Fibroblast of skin of left biceps (primary cell): ENCODE measurements at regions not wholly inside any gene's neighbourhood (a gene's known extent, or its start where the extent isn't known, plus 50 kb on each side); places are given as distances from the start of the nearest gene placed in this dataset.
A peak's percentile ranks its signal among the peaks of the same experiment; 100 is the strongest.
"Not testable (repeated sequence)": the region's sequence is repeated elsewhere in the genome, so short reads cannot be mapped to it uniquely, and the experiment has no call there.

Experiments used
- DNase-seq, 2 experiments: peaks; one replicate each; pipeline ENCODE4 v3.0.0-alpha.2; 2013; ENCODE audit warnings: low read depth in 2 of 2

DNA sequence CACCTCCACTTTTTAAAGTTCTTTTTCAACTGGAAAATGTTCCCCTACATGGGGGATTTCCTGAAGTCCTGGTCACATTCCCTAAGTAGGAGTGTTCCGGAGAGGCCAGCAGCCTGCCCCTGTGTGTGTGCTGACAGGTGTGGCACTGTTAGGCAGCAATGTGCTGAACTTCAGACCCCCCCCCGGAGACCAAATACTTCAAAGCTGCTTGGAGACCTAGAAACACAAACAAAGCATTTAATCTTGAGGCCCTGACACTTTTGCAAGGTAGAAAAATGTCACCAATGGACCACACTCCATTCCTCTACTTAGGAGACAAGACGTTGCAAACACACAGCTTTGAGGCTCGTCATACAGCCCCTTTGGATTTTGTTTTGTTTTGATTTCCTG, 259.6 kb upstream of the CTNNB1 start:
- DNase-seq, result no peak

DNA sequence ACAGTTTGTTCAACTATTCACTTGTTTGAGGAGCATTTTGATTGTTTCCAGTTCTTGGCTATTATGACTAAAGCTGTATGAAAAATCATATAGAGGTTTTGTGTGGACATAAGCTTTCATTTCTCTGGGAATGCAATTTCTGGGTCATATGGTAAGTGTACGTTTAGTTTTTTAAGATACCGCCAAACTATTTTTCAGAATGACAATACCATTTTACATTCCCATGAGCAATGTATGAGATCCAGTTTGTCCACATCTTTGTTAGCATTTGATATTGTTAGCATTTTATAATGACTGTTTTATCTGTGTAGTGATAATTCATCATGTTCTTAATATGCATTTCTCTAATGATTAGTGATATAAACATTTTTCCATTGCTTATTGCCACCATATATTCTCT, 258.7 kb upstream of the CTNNB1 start:
- no peak for DNase-seq

DNA sequence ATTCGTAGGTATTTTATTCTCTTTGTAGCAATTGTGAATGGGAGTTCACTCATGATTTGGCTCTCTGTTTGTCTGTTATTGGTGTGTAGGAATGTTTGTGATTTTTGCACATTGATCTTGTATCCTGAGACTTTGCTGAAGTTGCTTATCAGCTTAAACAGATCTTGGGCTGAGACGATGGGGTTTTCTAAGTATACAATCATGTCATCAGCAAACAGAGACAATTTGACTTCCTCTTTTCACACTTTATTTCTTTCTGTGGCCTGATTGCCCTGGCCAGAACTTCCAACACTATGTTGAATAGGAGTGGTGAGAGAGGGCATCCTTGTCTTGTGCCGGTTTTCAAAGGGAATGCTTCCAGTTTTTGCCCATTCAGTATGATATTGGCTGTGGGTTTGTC, 252.3 kb upstream of the CTNNB1 start:
- DNase-seq, result not testable (repeated sequence)

DNA sequence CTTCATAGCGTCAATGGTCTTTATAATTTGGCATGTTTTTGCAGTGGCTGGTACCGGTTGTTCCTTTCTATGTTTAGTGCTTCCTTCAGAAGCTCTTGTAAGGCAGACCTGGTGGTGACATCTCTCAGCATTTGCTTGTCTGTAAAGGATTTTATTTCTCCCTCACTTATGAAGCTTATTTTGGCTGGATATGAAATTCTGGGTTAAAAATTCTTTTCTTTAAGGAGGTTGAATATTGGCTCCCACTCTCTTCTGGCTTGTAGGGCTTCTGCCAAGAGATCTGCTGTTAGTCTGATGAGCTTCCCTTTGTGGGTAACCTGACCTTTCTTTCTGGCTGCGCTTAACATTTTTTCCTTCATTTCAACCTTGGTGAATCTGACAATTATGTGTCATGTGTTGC, 250.0 kb upstream of the CTNNB1 start:
- not testable (repeated sequence) for DNase-seq

GRCh38 chr3:40951636-40952035, 247.7 kb upstream of the CTNNB1 start:
- DNase-seq, result peak; percentile 12 to 28

GRCh38 chr3:40961104-40961857, 238.0 kb upstream of the CTNNB1 start:
- DNase-seq, result no peak

DNA sequence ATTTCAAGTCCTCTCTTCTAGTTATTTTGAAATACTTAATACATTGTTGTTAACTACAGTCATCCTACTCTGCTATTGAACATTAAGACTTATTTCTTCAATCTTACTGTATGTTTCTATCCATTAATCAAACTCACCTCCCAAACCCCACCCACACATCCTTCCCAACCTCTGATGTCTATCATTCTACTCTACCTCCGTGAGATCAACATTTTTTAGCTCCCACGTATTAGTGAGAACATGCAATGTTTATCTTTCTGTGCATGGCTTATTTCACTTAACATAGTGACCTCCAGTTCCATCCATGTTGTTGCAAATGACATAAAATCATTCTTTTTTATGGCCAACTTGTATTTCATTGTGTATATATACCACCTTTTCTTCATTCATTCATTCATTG, 236.6 kb upstream of the CTNNB1 start:
- DNase-seq, result no peak

DNA sequence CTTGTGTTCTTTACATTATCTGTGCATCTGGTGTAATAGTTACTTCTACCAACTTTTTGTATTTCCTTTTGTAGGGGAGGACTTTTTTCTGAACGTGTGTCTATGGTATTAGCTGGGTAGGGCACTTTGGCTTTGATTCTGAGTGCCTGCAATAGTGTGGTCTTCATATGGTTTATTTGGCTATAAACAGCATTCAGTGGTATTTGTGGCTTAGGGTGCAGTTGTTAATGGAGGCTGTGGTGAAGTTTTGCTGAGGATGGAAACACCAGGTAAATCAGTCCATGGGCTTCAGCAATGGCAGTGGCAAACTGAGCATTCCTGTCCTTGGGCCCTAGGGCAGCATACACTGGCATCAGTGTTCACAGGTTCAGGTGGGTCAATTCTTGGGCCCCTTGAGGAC, 230.6 kb upstream of the CTNNB1 start:
- no peak for DNase-seq

- no peak for DNase-seq
These were observed 230.0 kb upstream of the CTNNB1 start for GRCh38 chr3:40969341-40969740.

DNA sequence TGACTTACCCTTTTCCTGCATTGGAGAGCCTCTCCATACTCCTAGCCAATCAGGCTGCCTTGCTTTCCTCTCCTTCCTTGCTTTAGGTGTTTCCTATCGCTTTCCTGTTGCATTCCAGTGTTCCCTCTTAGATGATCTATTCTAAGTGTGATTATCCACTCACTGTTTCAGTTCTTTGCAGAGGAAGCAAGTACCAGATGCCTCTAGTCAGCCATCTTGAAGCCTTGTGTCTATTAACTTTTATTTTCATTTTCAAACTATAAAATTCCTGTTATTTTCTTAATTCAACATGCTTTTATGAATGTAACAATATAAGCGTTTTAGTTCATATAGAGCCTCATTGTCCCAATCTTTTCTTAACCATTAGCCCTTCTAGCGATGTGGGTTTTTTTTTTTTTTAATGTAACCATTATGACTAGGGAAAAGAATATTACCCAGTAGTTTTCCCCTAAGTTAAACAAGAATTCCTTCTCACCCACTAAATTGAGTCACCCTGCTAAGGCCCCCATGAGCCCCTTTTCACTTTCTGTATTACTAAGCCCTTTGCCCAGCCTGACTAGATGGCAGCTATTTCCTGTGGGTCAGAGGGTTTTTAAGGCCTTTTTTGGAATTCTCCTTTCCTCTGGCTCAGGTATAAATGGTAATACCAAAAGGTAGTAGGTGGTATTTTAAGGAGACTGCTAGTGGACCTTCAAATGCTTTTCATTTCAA, 229.4 kb upstream of the CTNNB1 start:
- DNase-seq, result no peak

DNA sequence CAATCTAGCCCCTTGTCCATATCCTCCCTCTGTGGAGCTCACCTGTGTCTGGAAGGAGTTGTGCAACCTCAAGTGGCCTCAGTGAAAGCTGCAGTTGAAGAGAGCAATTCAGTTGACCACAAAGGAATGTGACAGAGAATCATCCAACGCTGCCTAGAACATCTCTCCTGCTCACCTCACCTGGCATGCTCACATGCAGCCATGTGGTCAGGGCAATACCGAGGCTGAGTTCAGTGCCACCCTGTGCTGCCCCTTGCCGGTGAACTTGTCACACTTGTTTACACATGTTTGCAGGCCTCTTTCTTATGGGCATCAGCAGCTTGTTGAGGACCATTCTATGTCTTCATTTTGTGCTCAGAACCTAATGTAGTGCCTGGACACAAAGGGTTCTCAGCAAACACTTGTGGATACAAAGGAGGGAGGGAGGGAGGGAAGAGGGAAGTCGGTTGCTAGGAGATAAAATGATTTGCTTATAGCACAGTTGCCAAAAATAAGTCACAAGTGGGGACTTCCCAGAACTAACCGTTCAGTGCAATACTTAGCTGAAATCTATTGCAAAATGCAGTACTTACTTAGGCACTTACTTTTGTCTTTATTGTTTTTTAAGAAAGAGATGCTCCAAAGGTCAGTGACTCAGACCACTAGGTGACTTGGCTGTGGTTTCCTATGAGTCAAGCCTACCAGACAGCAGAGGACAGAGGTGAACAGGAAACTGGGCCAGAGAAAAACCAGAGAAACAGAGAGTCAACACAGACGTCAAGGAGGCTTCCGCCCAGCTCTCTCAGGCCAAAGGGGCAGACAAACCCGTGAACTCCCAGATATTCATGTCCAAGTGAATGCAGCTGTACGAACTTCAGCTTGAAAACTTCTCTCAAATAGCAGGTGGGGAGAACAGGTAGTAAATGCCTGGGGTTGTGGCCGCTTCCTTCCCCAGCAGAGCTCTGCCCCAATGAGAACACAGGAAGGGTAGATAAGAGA, 227.8 kb upstream of the CTNNB1 start:
- DNase-seq, result peak; percentile 17 to 31

DNA sequence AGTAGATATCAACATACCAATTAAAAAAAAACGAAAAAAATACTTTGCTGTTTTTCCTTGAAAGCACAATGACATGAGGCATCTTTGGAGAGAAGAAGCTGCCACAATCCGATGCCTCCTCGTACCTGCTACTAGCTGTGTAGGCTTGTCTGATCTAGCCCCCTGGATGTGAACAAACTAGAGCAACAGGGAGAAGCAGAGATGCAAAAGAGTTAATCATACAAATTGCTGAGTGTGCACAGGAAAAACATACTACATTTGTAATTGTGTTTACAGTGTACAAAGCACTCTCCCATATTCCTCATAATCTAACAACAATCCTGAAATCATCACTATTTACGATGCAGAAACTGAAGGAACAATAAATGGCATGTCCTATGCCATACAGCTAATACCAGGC, 227.0 kb upstream of the CTNNB1 start:
- no peak for DNase-seq

DNA sequence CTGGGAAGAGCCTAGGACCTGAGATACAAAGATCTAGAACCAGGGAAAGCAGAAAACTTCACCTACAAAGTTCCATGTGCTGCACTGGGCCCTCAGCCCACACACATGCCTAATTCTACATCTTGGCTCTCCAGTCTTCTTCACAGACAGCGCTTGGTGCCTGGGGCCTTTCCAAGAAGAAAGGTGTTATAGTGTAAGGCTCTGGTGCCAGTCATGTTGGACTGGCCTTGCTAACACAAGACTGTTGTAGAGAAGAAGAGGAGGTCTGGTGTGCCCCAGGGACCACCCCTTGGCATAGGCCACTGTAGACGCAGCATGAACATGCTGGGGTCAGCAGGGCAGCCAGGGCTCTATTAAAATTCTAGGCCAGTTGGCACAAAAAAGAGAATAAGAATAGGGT, 226.2 kb upstream of the CTNNB1 start:
- no peak for DNase-seq

DNA sequence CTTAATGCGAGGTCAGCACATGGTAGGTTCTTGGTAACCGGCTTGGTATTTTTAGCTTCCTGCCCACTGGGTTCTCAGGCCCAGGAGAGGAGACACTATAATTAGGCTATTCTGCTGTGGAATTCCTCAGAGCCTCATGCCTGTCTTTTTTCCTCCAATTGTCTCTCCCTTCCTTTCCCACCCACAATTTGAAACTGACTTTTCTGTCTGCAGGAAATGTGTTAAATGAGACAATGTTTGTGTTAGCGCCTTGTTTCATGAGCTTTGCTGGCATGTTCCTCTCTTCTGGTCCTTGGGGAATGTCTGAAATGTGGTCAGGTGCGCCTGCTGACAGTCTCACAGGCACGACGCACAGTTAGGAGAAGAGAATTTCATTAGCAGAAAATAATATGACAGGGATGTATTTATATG, 223.6 kb upstream of the CTNNB1 start:
- DNase-seq, result no peak

DNA sequence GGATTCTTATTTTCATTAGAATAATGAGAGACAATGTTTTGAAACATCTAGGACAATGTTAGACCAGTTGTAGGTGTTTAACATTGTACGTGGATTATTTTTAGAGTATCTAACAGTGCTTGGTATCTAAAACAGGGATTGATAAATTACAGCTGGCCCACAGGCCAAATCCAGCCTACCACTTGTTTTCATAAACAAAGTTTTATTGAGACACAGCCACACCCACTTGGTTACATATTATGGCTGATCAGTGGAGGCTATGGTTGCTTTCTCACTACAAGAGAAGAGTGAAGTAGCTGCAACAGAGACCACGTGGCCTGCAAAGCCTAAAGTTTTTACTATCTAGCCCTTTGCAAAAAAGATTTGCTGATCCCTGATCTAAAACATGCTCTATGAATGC, 223.1 kb upstream of the CTNNB1 start:
- DNase-seq, result no peak

DNA sequence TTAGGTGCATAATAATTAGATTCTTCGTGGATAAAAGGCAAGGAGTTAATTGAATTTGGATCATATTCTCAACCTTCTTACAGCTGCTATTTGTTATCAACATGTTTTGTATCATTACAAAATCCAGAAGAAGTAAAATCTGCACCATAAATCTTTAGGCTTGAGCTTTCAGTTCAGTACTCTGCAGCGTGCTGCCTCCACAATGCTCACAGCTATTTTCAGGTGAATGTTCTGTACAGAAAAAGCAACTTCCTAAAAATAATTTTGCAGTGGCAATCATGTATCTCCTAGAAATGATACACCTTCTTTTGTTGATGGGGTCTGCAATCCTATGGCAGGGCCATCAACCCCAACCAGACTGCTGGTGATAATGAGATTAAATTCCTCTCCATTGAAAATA, 220.9 kb upstream of the CTNNB1 start:
- DNase-seq, result no peak

DNA sequence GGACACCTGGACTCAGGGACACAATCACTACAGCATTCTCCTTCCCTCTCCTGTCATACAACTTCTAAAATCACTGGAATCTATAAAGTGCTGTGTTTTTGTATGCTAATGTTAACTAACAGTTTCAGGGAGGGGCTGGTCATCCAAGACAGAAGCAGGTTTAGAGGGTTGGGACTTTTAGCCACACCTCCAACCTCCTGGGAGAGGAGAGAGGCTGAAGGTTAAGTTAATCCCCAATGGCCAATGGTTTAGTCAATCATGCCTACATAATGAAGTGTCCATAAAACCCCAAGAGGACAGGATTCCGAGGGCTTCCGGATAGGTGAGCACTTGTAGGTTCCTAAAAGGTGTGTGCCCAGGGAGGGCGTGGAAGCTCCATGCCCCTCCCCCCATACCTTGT, 219.3 kb upstream of the CTNNB1 start:
- no peak for DNase-seq

- no peak for DNase-seq
These were observed 218.8 kb upstream of the CTNNB1 start for GRCh38 chr3:40980467-40980866.

GRCh38 chr3:40985195-40985594, 214.1 kb upstream of the CTNNB1 start:
- no peak for DNase-seq

DNA sequence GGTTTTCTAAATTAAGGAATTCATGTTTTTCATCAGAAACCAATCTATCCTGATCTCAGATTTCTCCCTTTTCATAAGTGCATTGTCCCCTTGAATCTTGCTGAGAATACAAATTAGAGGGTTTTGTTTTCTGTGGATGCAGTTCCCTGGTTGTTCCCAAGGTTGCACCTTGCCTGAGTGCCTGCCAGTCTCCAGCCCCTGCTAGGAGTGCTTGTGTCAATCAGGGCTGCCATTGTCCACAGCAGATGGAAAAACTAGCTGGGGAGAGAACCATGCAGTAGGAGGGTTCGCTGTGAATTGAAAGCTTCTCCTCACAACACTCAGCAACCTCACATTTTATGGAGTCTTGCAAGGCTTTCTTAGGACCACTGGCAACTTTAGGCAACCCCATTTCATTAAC, 210.8 kb upstream of the CTNNB1 start:
- no peak for DNase-seq

DNA sequence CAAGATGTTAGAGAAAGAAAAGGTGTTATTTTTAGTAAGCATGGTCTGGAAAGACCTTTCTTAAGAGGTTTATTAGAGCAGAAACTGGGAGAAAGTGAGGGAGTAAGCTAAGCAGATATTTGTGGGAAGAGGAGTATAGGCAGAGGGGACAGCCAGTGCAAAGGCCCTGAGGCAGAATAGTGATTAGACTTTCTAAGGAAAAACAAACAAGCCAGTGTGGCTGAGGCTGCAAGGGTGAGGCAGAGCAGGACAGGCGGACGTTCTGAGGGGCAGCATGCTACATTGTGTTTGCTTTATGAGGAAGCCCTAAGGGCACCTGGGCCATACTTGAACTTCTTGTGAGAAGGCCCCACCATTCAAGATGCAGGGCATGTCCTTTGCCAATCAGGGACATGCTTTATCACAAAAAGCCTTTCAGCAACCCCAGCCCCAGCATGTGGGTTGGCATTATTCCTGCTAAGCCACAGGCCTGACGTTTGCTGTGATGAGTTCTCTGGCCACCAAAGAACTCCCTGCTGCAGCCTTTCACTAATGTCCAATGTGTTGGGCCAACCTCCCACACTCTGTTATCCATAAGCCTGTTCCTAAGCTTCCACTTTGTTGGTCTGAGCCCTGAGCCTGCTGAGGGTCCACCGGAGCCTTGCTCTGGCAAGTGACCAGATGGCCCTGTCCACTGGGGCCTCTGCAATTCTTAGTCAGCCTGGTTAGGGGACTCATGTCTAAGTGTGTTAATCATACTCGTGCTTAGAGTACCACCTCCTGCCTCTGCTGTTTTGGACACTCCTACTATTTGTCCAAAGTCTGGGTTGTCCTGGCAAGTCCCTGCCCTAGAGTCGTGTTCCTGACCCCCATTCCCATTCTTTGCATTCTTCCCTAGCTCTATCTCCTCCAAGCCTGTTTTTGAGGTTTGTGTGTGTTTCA, 209.9 kb upstream of the CTNNB1 start:
- no peak for DNase-seq
